ENCODE measurements at regions not wholly inside any gene's neighbourhood (a gene's known extent, or its start where the extent isn't known, plus 50 kb on each side); places are given as distances from the start of the nearest gene placed in this dataset.

DNA sequence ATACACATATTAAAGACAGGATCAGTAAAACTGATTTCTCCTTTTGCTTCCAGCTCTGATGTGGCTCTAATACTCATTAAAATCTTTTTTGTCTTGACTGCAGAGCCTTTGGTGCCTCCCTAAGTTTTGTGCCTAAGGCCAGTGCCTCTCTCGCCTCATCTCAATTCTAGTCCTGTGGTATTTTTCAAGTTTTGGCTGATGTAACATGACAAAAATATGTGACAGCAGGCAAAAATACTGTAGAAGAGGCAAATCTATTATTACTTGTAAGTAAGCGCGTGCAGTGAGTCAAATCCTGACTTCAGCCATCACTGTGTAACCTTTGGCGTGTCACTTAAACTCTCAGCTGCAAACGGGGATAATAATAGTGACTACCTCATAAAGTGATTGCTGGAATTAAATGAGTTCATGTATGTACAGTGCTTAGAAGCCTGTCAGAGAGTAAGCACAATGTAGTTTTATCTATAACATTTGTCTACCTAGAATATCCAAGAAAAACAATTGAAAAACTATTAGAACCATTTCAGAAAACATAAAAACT is 74.0 kb downstream of the MAB21L3 start:
- Histone ChIP-seq H3K9me3 (no peaks in the 10 kb centered on the region), H3K27me3 (no peaks in the 10 kb centered on the region), H3K4me1 (no peaks in the 10 kb centered on the region), H3K27ac (no peak overlapping the region), H3K4me3 (no peak overlapping the region), H3K36me3 (no peaks in the 10 kb centered on the region)
- no peak for DNase-seq (ENCODE audit: low spot score in 2 of 2)
- TF ChIP-seq POLR2AphosphoS5 (IDR thresholded peaks at IDR 0.05) (no peak), CTCF (IDR thresholded peaks at IDR 0.05) (no peak)
- intact Hi-C loops (cut with DNase I; ENCODE audit: low total_unique reads), result no loop called here

GRCh38 chr1:116189481-116189880 is 78.3 kb downstream of the MAB21L3 start:
- Histone ChIP-seq H3K4me1 (no peaks in the 10 kb centered on the region), H3K9me3 (no peaks in the 10 kb centered on the region), H3K36me3 (no peaks in the 10 kb centered on the region), H3K27ac (no peak overlapping the region), H3K4me3 (no peak overlapping the region), H3K27me3 (no peaks in the 10 kb centered on the region)
- intact Hi-C loops (cut with DNase I; ENCODE audit: low total_unique reads), result no loop called here
- TF ChIP-seq CTCF (IDR thresholded peaks at IDR 0.05), result no peak
- no peak for TF ChIP-seq POLR2AphosphoS5 (IDR thresholded peaks at IDR 0.05)
- TF ChIP-seq POLR2A (IDR thresholded peaks at IDR 0.05), result no peak
- DNase-seq (ENCODE audit: low spot score in 2 of 2), result no peak

DNA sequence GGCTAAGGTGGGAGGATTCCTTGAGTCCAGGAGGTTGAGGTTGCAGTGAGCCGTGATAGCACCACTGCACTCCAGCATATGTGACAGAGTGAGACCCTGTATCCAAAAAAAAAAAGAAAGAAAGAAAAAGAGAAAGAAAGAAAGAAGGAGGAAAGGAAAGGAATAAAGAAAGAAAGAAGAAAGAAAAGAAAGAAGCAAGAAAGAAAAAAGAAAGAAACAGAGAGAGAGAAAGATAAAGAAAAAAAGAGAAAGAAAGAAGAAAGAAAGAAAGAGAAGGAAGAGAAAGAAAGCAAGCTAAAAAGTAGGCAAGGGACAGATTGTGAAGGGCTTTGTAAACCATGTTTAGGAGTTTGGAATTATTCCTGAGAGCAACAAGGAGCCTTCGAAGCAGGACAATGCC is 80.1 kb downstream of the MAB21L3 start:
- Histone ChIP-seq H3K36me3 (no peaks in the 10 kb centered on the region), H3K9me3 (no peaks in the 10 kb centered on the region), H3K27ac (no peak overlapping the region), H3K4me1 (no peaks in the 10 kb centered on the region), H3K4me3 (no peak overlapping the region), H3K27me3 (no peaks in the 10 kb centered on the region)
- intact Hi-C loops (cut with DNase I; ENCODE audit: low total_unique reads), result no loop called here
- TF ChIP-seq POLR2A (IDR thresholded peaks at IDR 0.05) (no peak), CTCF (IDR thresholded peaks at IDR 0.05) (no peak), POLR2AphosphoS5 (IDR thresholded peaks at IDR 0.05) (no peak)
- no peak for DNase-seq (ENCODE audit: low spot score in 2 of 2)

DNA sequence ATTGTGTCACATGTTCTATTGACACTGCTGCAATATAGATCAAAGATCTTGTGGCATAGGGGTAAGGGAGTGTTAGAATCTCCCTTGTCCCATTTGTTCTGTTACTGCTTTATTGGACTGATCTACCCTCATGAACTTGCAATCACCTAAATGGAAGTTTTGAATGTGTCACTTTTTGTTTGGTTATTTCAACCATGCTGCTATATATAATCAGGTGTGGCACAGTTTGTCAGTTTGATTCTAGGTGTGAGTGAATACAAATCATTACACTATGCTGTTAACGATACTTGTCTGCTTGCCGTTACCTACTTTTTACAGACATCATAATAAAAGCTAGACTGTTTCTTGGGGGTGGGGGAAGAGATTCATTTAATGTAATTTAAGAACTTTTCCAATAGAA is 82.6 kb downstream of the MAB21L3 start:
- Histone ChIP-seq H3K27ac (no peak overlapping the region), H3K9me3 (no peaks in the 10 kb centered on the region), H3K4me1 (no peaks in the 10 kb centered on the region), H3K27me3 (no peaks in the 10 kb centered on the region), H3K4me3 (no peak overlapping the region), H3K36me3 (no peaks in the 10 kb centered on the region)
- intact Hi-C loops (cut with DNase I; ENCODE audit: low total_unique reads), result no loop called here
- DNase-seq (ENCODE audit: low spot score in 2 of 2), result no peak
- no peak for TF ChIP-seq POLR2AphosphoS5 (IDR thresholded peaks at IDR 0.05)
- no peak for TF ChIP-seq POLR2A (IDR thresholded peaks at IDR 0.05)
- TF ChIP-seq CTCF (IDR thresholded peaks at IDR 0.05), result no peak

DNA sequence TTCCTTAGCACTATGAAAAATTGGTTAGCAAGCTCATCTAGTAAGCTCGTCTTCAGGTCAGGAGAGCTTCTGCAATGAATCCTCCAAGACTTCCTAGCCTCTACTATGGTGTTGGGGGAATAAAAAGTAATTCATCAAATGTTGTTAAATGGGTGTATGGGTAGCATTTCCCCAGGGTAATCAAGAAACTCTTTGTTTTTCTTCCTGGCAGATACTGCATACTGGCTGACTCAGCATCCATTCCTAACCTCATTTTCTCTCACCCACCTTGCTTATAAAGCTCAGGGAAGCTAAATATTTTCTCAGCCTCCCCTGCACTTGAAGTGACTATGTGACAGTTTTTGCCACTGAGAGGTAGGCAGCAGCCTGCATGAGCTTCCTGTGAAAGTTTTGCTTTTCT is 83.4 kb downstream of the MAB21L3 start:
- Histone ChIP-seq H3K4me1 (no peaks in the 10 kb centered on the region), H3K9me3 (no peaks in the 10 kb centered on the region), H3K36me3 (no peaks in the 10 kb centered on the region), H3K27me3 (no peaks in the 10 kb centered on the region), H3K27ac (no peak overlapping the region), H3K4me3 (no peak overlapping the region)
- TF ChIP-seq POLR2A (IDR thresholded peaks at IDR 0.05) (no peak), POLR2AphosphoS5 (IDR thresholded peaks at IDR 0.05) (no peak), CTCF (IDR thresholded peaks at IDR 0.05) (no peak)
- intact Hi-C loops (cut with DNase I; ENCODE audit: low total_unique reads), result no loop called here
- no peak for DNase-seq (ENCODE audit: low spot score in 2 of 2)

All from breast epithelium (tissue), 4 donors.